T-helper 1 cell treated with Interleukin-12 subunit alpha and Interleukin-12 subunit beta and Interleukin-4 antibody, amounts not matched to agents 30 μg/mL and 1 μg/mL, for 36 hours (primary cell): ENCODE measurements at regions not wholly inside any gene's neighbourhood (a gene's known extent, or its start where the extent isn't known, plus 50 kb on each side); places are given as distances from the start of the nearest gene placed in this dataset.
"Not testable (repeated sequence)": the region's sequence is repeated elsewhere in the genome, so short reads cannot be mapped to it uniquely, and the experiment has no call there.

Experiments used
- H3K27ac Mint-ChIP-seq: one replicate; pipeline ENCODE4 v1.8.0; 2021; ENCODE audit warnings: mild to moderate bottlenecking, mixed read lengths
- H3K27me3 Mint-ChIP-seq: one replicate; pipeline ENCODE4 v1.8.0; 2021; ENCODE audit warnings: low read depth, mixed read lengths
- H3K36me3 Mint-ChIP-seq: one replicate; pipeline ENCODE4 v1.8.0; 2021; ENCODE audit warnings: low read depth, mixed read lengths
- H3K4me1 Mint-ChIP-seq: one replicate; pipeline ENCODE4 v1.8.0; 2021; ENCODE audit warnings: low read depth, mixed read lengths
- H3K4me3 Mint-ChIP-seq: one replicate; pipeline ENCODE4 v1.8.0; 2021; ENCODE audit warnings: mild to moderate bottlenecking, moderate library complexity, mixed read lengths
- H3K9me3 Mint-ChIP-seq: one replicate; pipeline ENCODE4 v1.8.0; 2021; ENCODE audit warnings: mixed read lengths

GRCh38 chr9:42850896-42851693, 667.6 kb downstream of the SPATA31A6 start:
- not testable (repeated sequence) for H3K27ac Mint-ChIP-seq, H3K4me3 Mint-ChIP-seq, H3K36me3 Mint-ChIP-seq, H3K4me1 Mint-ChIP-seq, H3K9me3 Mint-ChIP-seq, H3K27me3 Mint-ChIP-seq

- H3K27ac Mint-ChIP-seq, H3K9me3 Mint-ChIP-seq, H3K27me3 Mint-ChIP-seq, H3K36me3 Mint-ChIP-seq, H3K4me1 Mint-ChIP-seq, H3K4me3 Mint-ChIP-seq: not testable (repeated sequence)
Measured at GRCh38 chr9:42851701-42852100, 668.2 kb downstream of the SPATA31A6 start.

- H3K27ac Mint-ChIP-seq = peak overlapping the region; percentile 55
- H3K4me3 Mint-ChIP-seq = peak overlapping the region; percentile 95
- H3K9me3 Mint-ChIP-seq, H3K27me3 Mint-ChIP-seq, H3K4me1 Mint-ChIP-seq, H3K36me3 Mint-ChIP-seq: not testable (repeated sequence)
Measured at GRCh38 chr9:42852133-42852930, 668.9 kb downstream of the SPATA31A6 start.

- H3K36me3 Mint-ChIP-seq, H3K9me3 Mint-ChIP-seq, H3K27me3 Mint-ChIP-seq, H3K27ac Mint-ChIP-seq, H3K4me3 Mint-ChIP-seq, H3K4me1 Mint-ChIP-seq: not testable (repeated sequence)
Measured at GRCh38 chr9:42860133-42860532, 676.7 kb downstream of the SPATA31A6 start.

- not testable (repeated sequence) for H3K9me3 Mint-ChIP-seq, H3K4me3 Mint-ChIP-seq, H3K27me3 Mint-ChIP-seq, H3K27ac Mint-ChIP-seq, H3K36me3 Mint-ChIP-seq, H3K4me1 Mint-ChIP-seq
Measured at GRCh38 chr9:42862465-42862864, 679.0 kb downstream of the SPATA31A6 start.
